AG09319 (cell line): ENCODE measurements at regions not wholly inside any gene's neighbourhood (a gene's known extent, or its start where the extent isn't known, plus 50 kb on each side); places are given as distances from the start of the nearest gene placed in this dataset.

ENCODE experiments used
- DNase-seq: peaks from one replicate; pipeline ENCODE4 v3.0.0-alpha.2; 2010; ENCODE audit warnings: low read depth; ENCODE audit errors: extremely low read depth
- CTCF ChIP-seq: IDR thresholded peaks from 2 replicates; pipeline ENCODE4 v1.5.1; 2011; ENCODE audit warnings: low read depth, mild to moderate bottlenecking, inconsistent platforms, low read length, moderate library complexity

- no peak for DNase-seq
- TF ChIP-seq CTCF: no peak
Measured at GRCh38 chr5:103772248-103772647, 209.7 kb upstream of the NUDT12 start.

- TF ChIP-seq CTCF: no peak
- DNase-seq: no peak
Measured at GRCh38 chr5:103764403-103764802, 201.8 kb upstream of the NUDT12 start.

GRCh38 chr5:103758996-103759395 is 196.4 kb upstream of the NUDT12 start:
- DNase-seq: no peak
- TF ChIP-seq CTCF: no peak

- no peak for TF ChIP-seq CTCF
- no peak for DNase-seq
Measured at GRCh38 chr5:103755974-103756373, 193.4 kb upstream of the NUDT12 start.

- TF ChIP-seq CTCF: no peak
- DNase-seq: no peak
Measured at GRCh38 chr5:103745353-103746065, 182.9 kb upstream of the NUDT12 start.

GRCh38 chr5:103744159-103744558 is 181.6 kb upstream of the NUDT12 start:
- no peak for TF ChIP-seq CTCF
- DNase-seq: no peak

- DNase-seq: no peak
- no peak for TF ChIP-seq CTCF
Measured at GRCh38 chr5:103743421-103743820, 180.8 kb upstream of the NUDT12 start.
